Ishikawa (cell line): ENCODE measurements at regions not wholly inside any gene's neighbourhood (a gene's known extent, or its start where the extent isn't known, plus 50 kb on each side); places are given as distances from the start of the nearest gene placed in this dataset.

ENCODE experiments used
- FOXM1 ChIP-seq: IDR thresholded peaks from 2 replicates; pipeline ENCODE4 v1.6.1; 2012; ENCODE audit warnings: low read depth, borderline replicate concordance
- RAD21 ChIP-seq: IDR thresholded peaks from 2 replicates; pipeline ENCODE4 v1.6.1; 2012; ENCODE audit warnings: low read depth
- TAF1 ChIP-seq: IDR thresholded peaks from 2 replicates; pipeline ENCODE4 v1.6.1; 2012; ENCODE audit warnings: low read depth, mild to moderate bottlenecking

- TF ChIP-seq RAD21: no peak
- TF ChIP-seq FOXM1: no peak
- no peak for TF ChIP-seq TAF1
Observed at GRCh38 chr12:66962290-66962689, 283.4 kb upstream of the GRIP1 start.
